ENCODE measurements at regions not wholly inside any gene's neighbourhood (a gene's known extent, or its start where the extent isn't known, plus 50 kb on each side); places are given as distances from the start of the nearest gene placed in this dataset.
A peak's percentile ranks its signal among the peaks of the same experiment; 100 is the strongest.

DNA sequence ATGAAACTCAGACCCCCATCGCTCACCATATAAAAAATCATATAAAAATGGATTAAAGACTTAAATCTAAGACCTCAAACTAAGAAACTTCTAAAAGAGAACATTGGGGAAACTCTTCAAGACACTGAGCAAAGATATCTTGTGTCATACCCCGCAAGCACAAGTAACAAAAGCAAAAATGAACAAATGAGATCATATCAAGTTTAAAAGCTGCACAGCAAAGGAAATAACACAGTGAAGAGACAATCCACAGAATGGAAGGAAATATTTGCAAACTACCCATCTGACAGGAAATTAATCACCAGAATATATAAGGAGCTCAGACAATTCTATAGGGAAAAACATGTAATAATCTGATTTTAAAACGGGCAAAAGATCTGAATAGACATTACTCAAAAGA, 808.3 kb downstream of the LIG4 start:
- Histone ChIP-seq H2AFZ (ENCODE audit: low read depth, low read length) (no peak overlapping the region), H3K27me3 (ENCODE audit: control insufficient read depth in 2 of 2, insufficient read depth in 2 of 2, low read length in 2 of 2) (no peaks in the 10 kb centered on the region), H3K9me3 (replicated peaks; ENCODE audit: control insufficient read depth, insufficient read depth, low read length) (no peaks in the 10 kb centered on the region), H3K4me1 (ENCODE audit: control insufficient read depth, extremely low read depth, insufficient read depth, low read length) (peaks cover 12% of the 10 kb centered on the region), H3K9ac (replicated peaks; ENCODE audit: extremely low read depth, insufficient read depth, low read length) (peak overlapping the region; percentile 17), H3K36me3 (ENCODE audit: control insufficient read depth in 2 of 2, extremely low read depth in 1 of 2, insufficient read depth in 2 of 2, low read length in 2 of 2) (no peaks in the 10 kb centered on the region), H4K20me1 (replicated peaks; ENCODE audit: control insufficient read depth, extremely low read depth, insufficient read depth, low read length) (no peaks in the 10 kb centered on the region), H3K27ac (ENCODE audit: insufficient read depth, low read depth, low read length) (peak overlapping the region; percentile 65), H3K9me1 (replicated peaks; ENCODE audit: control insufficient read depth, extremely low read depth, insufficient read depth, low read length) (no peaks in the 10 kb centered on the region), H3K4me2 (ENCODE audit: insufficient read depth, low read length) (peak overlapping the region; percentile 43), H3K4me3 (replicated peaks in 1 of 3; ENCODE audit: insufficient read depth in 1 of 3, low read depth in 1 of 3, low read length in 3 of 3) (no peak overlapping the region), H3K79me2 (ENCODE audit: control insufficient read depth, insufficient read depth, low read length) (no peaks in the 10 kb centered on the region)
- FAIRE-seq, result peak; percentile 33
- intact Hi-C loops (cut with micrococcal nuclease) (loop anchor here (1.0 to 2.0 kb wide), 2 partner anchors 28 to 44 kb away; no protein-coding TSS in a partner anchor), dilution Hi-C loops (cut with MboI; ENCODE audit: extremely low pct_ligation_motif_present, low sequenced_read_pairs) (no loop called here)
- DNase-seq (ENCODE audit: low read depth, low spot score), result peak; percentile 74
- no TSS peak for BruUV-seq (replicated peaks)
- CTCF ChIA-PET, result interaction anchor here (0.7 to 1.7 kb wide), 6 partner anchors 8 to 461 kb away, joined by 3 to 6 read pairs (median 3); a partner anchor contains a TSS
- TF ChIP-seq EZH2 (IDR thresholded peaks at IDR 0.05; ENCODE audit: borderline replicate concordance, low read depth, low read length, severe bottlenecking) (no peak), POLR2A (IDR thresholded peaks at IDR 0.05; ENCODE audit: low read depth, low read length) (no peak), JUN (IDR thresholded peaks at IDR 0.05; ENCODE audit: borderline replicate concordance, insufficient read depth, insufficient read length, low read depth) (peak; percentile 65), FOS (IDR thresholded peaks at IDR 0.05; ENCODE audit: borderline replicate concordance, insufficient read depth, low read length) (no peak), POLR2AphosphoS5 (IDR thresholded peaks at IDR 0.05; ENCODE audit: insufficient read depth, low read depth, low read length) (no peak), GATA2 (IDR thresholded peaks at IDR 0.05; ENCODE audit: insufficient read depth, insufficient read length, low read depth, low read length) (peak; percentile 43)
- TF ChIP-seq, protein P1, sequence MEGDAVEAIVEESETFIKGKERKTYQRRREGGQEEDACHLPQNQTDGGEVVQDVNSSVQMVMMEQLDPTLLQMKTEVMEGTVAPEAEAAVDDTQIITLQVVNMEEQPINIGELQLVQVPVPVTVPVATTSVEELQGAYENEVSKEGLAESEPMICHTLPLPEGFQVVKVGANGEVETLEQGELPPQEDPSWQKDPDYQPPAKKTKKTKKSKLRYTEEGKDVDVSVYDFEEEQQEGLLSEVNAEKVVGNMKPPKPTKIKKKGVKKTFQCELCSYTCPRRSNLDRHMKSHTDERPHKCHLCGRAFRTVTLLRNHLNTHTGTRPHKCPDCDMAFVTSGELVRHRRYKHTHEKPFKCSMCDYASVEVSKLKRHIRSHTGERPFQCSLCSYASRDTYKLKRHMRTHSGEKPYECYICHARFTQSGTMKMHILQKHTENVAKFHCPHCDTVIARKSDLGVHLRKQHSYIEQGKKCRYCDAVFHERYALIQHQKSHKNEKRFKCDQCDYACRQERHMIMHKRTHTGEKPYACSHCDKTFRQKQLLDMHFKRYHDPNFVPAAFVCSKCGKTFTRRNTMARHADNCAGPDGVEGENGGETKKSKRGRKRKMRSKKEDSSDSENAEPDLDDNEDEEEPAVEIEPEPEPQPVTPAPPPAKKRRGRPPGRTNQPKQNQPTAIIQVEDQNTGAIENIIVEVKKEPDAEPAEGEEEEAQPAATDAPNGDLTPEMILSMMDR (IDR thresholded peaks at IDR 0.05; ENCODE audit: extremely low read depth in 1 of 2, insufficient read depth in 1 of 2, low read depth in 1 of 2, low read length in 2 of 2), result no peak
- TF ChIP-seq, protein P2, sequence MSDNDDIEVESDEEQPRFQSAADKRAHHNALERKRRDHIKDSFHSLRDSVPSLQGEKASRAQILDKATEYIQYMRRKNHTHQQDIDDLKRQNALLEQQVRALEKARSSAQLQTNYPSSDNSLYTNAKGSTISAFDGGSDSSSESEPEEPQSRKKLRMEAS (IDR thresholded peaks at IDR 0.05; ENCODE audit: insufficient read depth, insufficient read length), result no peak
- POLR2A ChIA-PET, result no interaction called here
